ENCODE measurements at regions not wholly inside any gene's neighbourhood (a gene's known extent, or its start where the extent isn't known, plus 50 kb on each side); places are given as distances from the start of the nearest gene placed in this dataset.

DNA sequence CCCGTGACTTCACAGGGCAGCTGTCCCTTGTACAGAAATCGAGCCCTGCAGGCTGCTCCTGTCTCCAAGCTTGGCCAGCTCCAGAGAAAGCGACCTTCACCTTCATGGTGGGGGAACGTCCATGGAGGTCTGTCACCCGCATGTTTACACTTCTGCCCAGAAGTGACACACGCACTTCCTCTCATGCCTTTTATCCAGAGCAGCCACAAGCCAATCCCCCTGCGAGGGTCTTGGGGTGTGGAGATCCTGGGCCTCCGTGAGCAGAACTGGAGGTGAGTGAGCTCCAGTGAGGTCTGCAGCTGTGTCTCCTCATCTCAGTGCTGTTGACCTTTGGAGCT is 139.0 kb upstream of the TNS3 start:
- TF ChIP-seq, protein P1, sequence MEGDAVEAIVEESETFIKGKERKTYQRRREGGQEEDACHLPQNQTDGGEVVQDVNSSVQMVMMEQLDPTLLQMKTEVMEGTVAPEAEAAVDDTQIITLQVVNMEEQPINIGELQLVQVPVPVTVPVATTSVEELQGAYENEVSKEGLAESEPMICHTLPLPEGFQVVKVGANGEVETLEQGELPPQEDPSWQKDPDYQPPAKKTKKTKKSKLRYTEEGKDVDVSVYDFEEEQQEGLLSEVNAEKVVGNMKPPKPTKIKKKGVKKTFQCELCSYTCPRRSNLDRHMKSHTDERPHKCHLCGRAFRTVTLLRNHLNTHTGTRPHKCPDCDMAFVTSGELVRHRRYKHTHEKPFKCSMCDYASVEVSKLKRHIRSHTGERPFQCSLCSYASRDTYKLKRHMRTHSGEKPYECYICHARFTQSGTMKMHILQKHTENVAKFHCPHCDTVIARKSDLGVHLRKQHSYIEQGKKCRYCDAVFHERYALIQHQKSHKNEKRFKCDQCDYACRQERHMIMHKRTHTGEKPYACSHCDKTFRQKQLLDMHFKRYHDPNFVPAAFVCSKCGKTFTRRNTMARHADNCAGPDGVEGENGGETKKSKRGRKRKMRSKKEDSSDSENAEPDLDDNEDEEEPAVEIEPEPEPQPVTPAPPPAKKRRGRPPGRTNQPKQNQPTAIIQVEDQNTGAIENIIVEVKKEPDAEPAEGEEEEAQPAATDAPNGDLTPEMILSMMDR (IDR thresholded peaks at IDR 0.05; ENCODE audit: low read length): no peak
- no peak for TF ChIP-seq EZH2 (IDR thresholded peaks at IDR 0.05; ENCODE audit: borderline replicate concordance, low read length)

Measured in OCI-LY1 (cell line).